Esophagus muscularis mucosa (tissue), 4 donors: ENCODE measurements at regions not wholly inside any gene's neighbourhood (a gene's known extent, or its start where the extent isn't known, plus 50 kb on each side); places are given as distances from the start of the nearest gene placed in this dataset.

Experiments
- DNase-seq: peaks from one replicate; pipeline ENCODE4 v3.0.0-alpha.2; 2017; ENCODE audit errors: extremely low spot score
- H3K27ac ChIP-seq, 4 donors: fragments of 200-600 bp; sonication (generic); replicated peaks in 1 of 4; 1 replicate in 3 of 4; 2 replicates in 1 of 4; pipeline ENCODE4 v1.5.1; 2016 to 2019; ENCODE audit warnings: mild to moderate bottlenecking in 1 of 4
- H3K27me3 ChIP-seq, 4 donors: fragments of 200-600 bp; sonication (generic); one replicate each; pipeline versions ENCODE4 v1.5.1 to v1.6.0; 2016 to 2019
- H3K36me3 ChIP-seq, 4 donors: fragments of 200-600 bp; sonication (generic); one replicate each; pipeline ENCODE4 v1.5.1; 2016 to 2019
- H3K4me1 ChIP-seq, 4 donors: fragments of 200-600 bp; sonication (generic); one replicate each; pipeline ENCODE4 v1.5.1; 2016 to 2019
- H3K4me3 ChIP-seq, 4 donors: fragments of 200-600 bp; sonication (generic); 1 replicate in 2 of 4; 2 replicates in 2 of 4; pipeline ENCODE4 v1.5.1; 2016 to 2019; ENCODE audit warnings: mild to moderate bottlenecking in 4 of 4, moderate library complexity in 1 of 4
- H3K9me3 ChIP-seq, 4 donors: fragments of 200-600 bp; sonication (generic); 1 replicate in 3 of 4; 2 replicates in 1 of 4; pipeline ENCODE4 v1.5.1; 2016 to 2019
- CTCF ChIP-seq, 3 experiments: fragments of 200-600 bp in 2 of 3; fragments of 450-650 bp in 1 of 3; sonication (generic) in 2 of 3; IDR thresholded peaks; one replicate each; pipeline ENCODE4 v1.5.1; 2017 to 2019; ENCODE audit warnings: antibody characterized with exemption in 3 of 3, mild to moderate bottlenecking in 2 of 3, moderate library complexity in 1 of 3
- EP300 ChIP-seq: sonication (generic); formaldehyde crosslinking; IDR thresholded peaks from one replicate; pipeline ENCODE4 v1.6.1; 2017; ENCODE audit warnings: antibody characterized with exemption
- POLR2A ChIP-seq: fragments of 450-650 bp; IDR thresholded peaks from one replicate; pipeline ENCODE4 v1.6.1; 2017; ENCODE audit warnings: antibody characterized with exemption, moderate library complexity, mild to moderate bottlenecking, low read depth
- POLR2AphosphoS5 ChIP-seq, 2 donors: sonication (generic); formaldehyde crosslinking; IDR thresholded peaks; one replicate each; pipeline ENCODE4 v1.6.1; 2017; ENCODE audit warnings: antibody characterized with exemption in 2 of 2
- WGBS: methylation state at CpG from one replicate; pipeline ENCODE4 v1.1.5; 2018; 5-methylcytosine and 5-hydroxymethylcytosine counted together
- intact Hi-C: fragments of 100-400 bp; cut with DNase I; formaldehyde crosslinking; loops from one replicate; pipeline ENCODE4 v1.15.1; 2023

DNA sequence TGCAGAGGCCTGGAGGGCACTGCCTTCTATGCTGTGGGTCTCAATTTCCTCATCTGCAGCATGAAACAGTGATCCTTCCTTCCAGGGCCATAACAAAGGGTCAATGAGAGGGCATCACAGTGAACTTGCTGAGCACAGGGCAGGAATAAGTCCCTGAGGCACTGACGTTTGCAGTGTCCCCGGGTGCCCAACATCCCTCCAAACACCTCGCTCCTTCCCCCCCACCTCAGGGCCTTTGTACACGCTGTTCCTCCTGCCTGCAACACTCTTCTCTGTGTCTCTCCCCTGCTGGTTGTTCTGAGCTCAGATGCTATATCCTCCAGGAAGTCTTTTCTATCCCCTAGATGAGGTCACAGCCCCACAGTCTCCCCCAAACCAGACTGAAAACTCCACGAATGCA, 59.7 kb upstream of the TCF20 start:
- intact Hi-C loops: no loop called here
- Histone ChIP-seq H3K9me3 (no peaks in the 10 kb centered on the region), H3K4me3 (no peak overlapping the region), H3K27me3 (no peaks in the 10 kb centered on the region), H3K27ac (no peak overlapping the region), H3K36me3 (no peaks in the 10 kb centered on the region), H3K4me1 (peaks cover 0 to 22% (median 19%) of the 10 kb centered on the region in 4 donors)
- no peak for DNase-seq
- TF ChIP-seq CTCF (IDR thresholded peaks at IDR 0.05) (no peak), EP300 (no peak), POLR2AphosphoS5 (IDR thresholded peaks at IDR 0.05) (no peak), POLR2A (no peak)
- WGBS: 93% methylated on average over 4 of the region's 5 CpGs

GRCh38 chr22:42329504-42329903, 59.1 kb upstream of the TCF20 start:
- Histone ChIP-seq H3K4me3 (no peak overlapping the region), H3K27me3 (no peaks in the 10 kb centered on the region), H3K4me1 (peaks cover 0 to 28% (median 22%) of the 10 kb centered on the region in 4 donors), H3K27ac (no peak overlapping the region), H3K9me3 (no peaks in the 10 kb centered on the region), H3K36me3 (no peaks in the 10 kb centered on the region)
- WGBS: 79% methylated on average over 7 of the region's 9 CpGs
- intact Hi-C loops: no loop called here
- TF ChIP-seq CTCF (IDR thresholded peaks at IDR 0.05): no peak
- TF ChIP-seq POLR2A: no peak
- TF ChIP-seq EP300: no peak
- TF ChIP-seq POLR2AphosphoS5 (IDR thresholded peaks at IDR 0.05): no peak
- no peak for DNase-seq

DNA sequence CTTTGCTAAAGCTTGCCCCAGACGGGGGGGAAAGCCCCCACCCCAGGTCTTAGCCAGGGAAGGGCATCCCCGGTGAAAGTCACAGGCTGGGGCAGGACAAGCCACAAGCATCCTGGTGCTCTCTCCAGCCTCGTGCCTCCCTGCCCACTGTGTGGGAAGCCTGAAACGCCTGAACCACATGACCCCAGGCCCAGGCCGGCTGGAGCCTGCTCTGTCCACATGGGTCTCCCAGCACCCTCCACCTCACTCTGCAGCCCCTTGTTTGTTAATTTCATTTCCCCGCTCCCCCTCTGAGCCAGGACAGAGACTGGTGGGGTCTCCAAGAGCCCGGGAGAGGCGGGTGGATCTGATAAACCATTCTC, 58.3 kb upstream of the TCF20 start:
- Histone ChIP-seq H3K27ac (no peak overlapping the region), H3K36me3 (no peaks in the 10 kb centered on the region), H3K4me1 (peaks cover 0 to 28% (median 22%) of the 10 kb centered on the region in 4 donors), H3K4me3 (no peak overlapping the region), H3K9me3 (no peaks in the 10 kb centered on the region), H3K27me3 (no peaks in the 10 kb centered on the region)
- intact Hi-C loops: no loop called here
- TF ChIP-seq EP300 (no peak), CTCF (IDR thresholded peaks at IDR 0.05) (no peak), POLR2A (no peak), POLR2AphosphoS5 (IDR thresholded peaks at IDR 0.05) (no peak)
- WGBS: 90% methylated on average over 6 of the region's 8 CpGs
- DNase-seq: no peak

- H3K4me1 ChIP-seq: peaks cover 0 to 28% (median 22%) of the 10 kb centered on the region in 4 donors
- H3K36me3 ChIP-seq: no peaks in the 10 kb centered on the region
- H3K27me3 ChIP-seq: no peaks in the 10 kb centered on the region
- H3K4me3 ChIP-seq: no peak overlapping the region
- no peaks in the 10 kb centered on the region for H3K9me3 ChIP-seq
- DNase-seq: no peak
- intact Hi-C loops: no loop called here
- no peak overlapping the region for H3K27ac ChIP-seq
- WGBS: 95% methylated on average over 6 of the region's 13 CpGs
- TF ChIP-seq CTCF (IDR thresholded peaks at IDR 0.05) (no peak), EP300 (no peak), POLR2A (no peak), POLR2AphosphoS5 (IDR thresholded peaks at IDR 0.05) (no peak)
These were observed 57.8 kb upstream of the TCF20 start for GRCh38 chr22:42328130-42328783.
